ENCODE measurements at regions not wholly inside any gene's neighbourhood (a gene's known extent, or its start where the extent isn't known, plus 50 kb on each side); places are given as distances from the start of the nearest gene placed in this dataset.

DNA sequence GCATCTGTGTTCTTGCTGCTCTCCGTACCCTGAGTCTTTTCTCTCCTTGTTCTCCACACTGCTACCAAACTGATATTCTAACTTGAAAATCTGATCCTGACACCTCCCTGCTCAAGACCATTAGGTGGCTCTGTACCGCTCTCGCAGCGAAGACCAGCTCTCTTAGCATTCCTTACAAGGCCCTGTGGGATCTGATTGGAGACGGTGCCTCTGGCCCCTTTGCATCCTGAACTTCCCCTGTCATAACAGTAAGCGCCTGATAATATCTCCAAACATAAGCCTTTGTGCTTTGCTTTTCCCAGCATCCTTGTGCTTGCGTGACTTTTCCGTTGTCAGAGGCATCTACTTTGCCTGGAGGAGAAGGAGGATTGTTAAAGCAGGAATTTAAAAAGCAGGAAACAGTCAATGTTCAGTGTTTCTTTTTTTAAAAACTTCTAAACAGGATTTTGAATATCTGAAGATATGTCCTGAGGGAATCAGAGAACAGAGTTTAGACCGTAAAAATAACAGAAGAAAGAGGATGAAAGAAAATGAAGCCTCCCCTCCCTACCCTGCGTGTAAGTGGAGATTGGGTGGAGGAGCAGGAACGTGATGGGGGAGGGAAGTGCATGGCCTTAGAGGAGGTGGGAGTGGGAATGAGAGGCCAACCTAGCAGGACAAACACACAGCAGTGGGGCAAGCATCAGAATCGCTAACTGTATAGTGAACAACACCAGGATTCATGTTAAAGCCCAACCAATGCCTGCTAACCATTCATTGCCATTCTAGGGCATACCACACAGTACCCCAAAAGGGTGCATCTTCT, 89.2 kb upstream of the STMND1 start:
- no peak for TF ChIP-seq POLR2A (IDR thresholded peaks at IDR 0.05; ENCODE audit: low read depth, low read length)
- TF ChIP-seq POLR2AphosphoS5 (IDR thresholded peaks at IDR 0.05; ENCODE audit: low read depth, low read length) = no peak
